ENCODE measurements at regions not wholly inside any gene's neighbourhood (a gene's known extent, or its start where the extent isn't known, plus 50 kb on each side); places are given as distances from the start of the nearest gene placed in this dataset.
"Not testable (repeated sequence)": the region's sequence is repeated elsewhere in the genome, so short reads cannot be mapped to it uniquely, and the experiment has no call there.

DNA sequence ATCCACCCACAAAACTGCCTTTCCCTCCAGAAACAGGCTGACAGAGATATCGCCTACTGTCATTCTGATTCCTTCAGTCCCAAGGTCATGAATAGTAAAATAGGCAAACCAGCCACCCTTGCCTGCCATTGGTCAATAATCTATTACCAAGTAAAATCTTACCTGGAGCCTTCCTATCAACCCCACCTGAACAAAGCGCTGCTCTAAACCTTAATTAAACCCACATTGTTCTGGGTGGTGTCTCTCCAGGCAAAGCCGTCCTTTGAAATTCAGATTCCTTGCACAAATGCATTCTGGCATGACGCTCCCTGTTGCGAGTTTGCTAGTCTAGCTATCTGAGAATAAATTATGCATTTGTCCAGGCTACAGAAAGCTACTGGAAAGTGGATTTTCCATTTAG lies 291.6 kb upstream of the ECI2 start:
- DNase-seq (ENCODE audit: low read depth in 4 of 4, low spot score in 3 of 4): no peak

DNA sequence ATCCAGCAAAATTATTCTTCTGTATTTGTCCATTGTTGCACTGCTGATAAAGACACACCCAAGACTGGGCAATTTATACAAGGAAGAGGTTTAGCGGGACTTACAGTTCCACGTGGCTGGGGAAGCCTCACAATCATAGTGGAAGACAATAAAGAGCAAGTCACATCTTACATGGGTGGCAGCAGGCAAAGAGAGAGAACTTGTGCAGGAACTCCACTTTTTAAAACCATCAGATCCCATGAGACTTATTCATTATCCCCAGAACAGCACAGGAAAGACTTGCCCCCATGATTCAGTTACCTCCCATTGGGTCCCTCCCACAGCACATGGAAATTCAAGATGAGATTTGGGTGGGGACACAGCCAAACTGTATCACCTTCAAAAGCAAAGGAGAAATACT lies 286.5 kb upstream of the ECI2 start:
- DNase-seq (ENCODE audit: low read depth in 4 of 4, low spot score in 3 of 4): no peak

DNA sequence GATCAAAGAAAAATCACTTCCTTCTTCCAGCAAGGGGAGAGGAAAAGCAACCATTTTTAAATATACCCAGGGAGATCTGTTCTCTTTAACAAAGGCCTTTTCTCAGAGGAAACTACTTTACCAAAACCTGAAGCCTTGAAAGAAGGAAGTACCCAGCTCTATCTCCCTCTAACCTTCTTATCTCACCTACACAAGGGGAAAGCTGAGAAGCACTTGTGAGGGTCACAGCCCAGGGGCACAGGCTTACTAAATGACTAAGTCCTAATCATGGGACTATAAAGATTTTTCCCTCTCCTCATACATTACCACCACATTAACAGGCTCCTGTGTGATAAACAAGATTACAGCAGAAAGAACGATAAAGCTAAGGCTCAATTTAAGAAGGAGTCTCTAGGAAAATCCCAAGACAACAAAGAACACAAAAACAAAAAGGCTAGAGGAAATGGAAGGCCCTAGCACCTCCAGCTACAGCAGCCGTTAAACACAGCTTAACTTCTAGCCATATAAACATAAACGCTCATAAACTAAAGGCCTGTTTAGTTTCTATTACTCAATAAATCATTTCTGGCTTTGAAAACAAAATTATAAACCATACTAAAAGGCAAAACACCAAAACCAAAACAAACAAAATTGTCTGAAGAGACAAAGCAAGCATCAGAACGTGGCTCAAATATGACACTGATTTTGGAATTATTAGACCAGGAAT lies 284.9 kb upstream of the ECI2 start:
- no peak for DNase-seq (ENCODE audit: low read depth in 4 of 4, low spot score in 3 of 4)

GRCh38 chr6:4415549-4415948 lies 280.2 kb upstream of the ECI2 start:
- DNase-seq (ENCODE audit: low read depth in 4 of 4, low spot score in 3 of 4): no peak

DNA sequence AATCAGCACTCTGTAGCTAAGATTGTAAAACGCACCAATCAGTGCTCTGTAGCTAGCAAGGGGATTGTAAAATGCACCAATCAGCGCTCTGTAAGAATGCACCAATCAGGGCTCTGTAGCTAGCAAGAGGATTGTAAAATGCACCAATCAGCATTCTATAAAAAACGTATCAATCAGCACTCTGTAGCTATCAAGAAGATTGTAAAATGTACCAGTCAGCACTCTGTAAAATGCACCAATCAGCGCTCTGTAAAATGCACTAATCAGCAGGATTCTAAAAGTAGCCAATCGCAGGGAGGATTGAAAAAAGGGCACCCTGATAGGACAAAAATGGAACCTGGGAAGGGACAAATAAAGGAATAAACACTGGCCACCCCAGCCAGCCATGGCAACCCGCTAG lies 278.7 kb upstream of the ECI2 start:
- not testable (repeated sequence) for DNase-seq (ENCODE audit: low read depth in 4 of 4, low spot score in 3 of 4)

DNA sequence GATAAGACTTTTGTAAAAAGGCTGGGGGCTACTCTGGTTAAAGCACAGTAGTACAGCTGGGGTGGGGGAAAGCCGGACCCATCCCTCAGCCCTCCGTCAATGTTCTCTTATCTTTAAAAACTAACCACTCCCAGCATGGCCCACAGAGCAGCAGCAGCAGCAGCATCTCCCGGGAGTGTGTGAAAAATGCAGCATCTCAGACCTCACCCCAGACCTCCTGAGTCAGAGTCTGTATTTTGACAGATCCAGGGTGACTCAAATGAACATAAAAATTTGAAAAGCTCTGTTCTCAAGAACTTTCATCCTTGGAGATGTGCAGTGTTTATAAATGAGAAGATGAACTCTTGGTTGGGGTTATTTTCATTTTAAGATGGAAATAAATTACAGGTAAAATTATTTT lies 277.7 kb upstream of the ECI2 start:
- DNase-seq (ENCODE audit: low read depth in 4 of 4, low spot score in 3 of 4): no peak

GRCh38 chr6:4412488-4412887 lies 277.1 kb upstream of the ECI2 start:
- no peak for DNase-seq (ENCODE audit: low read depth in 4 of 4, low spot score in 3 of 4)

DNA sequence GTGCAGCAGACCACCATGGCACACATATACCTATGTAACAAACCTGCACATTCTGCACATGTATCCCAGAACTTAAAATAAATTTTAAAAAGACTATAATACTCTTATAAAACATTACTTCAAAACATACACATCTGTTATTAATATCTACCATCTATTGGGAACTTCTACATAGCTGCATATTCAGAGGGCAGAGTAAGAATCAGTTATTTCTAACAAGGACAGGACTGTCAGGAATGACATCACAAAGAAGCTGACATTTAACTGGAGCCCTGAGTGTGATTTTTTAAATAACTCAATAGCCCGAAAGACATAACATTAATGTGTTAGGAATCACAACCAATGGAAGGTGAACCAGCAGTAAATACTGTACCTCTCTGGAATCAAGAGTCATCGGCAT lies 276.7 kb upstream of the ECI2 start:
- no peak for DNase-seq (ENCODE audit: low read depth in 4 of 4, low spot score in 3 of 4)

GRCh38 chr6:4407710-4408109 lies 272.3 kb upstream of the ECI2 start:
- not testable (repeated sequence) for DNase-seq (ENCODE audit: low read depth in 4 of 4, low spot score in 3 of 4)

DNA sequence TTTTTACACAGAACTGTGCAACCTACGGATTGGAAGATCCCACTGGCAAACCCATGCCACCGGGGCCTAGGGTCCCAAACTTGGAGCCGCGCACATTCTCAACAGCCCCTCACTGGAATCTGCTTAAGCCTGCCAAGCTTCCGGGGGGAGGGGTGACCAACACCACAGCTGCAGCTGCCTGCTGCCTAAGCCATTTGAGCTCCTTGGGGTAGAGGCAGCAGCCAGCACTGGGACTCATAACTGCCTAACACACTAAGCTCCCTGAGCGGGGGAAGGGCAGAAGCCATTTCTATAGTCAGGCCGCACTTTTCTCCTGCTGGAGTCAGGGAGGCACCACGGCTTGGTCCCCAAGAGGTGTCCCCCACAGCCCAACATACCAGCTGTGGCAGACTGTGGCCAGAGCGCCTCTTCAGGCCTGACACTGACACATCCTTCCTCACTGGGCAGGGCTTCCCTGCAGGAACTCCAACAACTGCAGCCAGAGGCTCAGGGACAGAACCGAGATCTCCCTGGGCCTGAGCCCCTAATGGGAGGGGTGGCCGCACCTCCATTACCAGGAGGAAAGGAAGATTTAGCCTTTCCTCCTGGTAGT lies 270.3 kb upstream of the ECI2 start:
- DNase-seq (ENCODE audit: low read depth in 4 of 4, low spot score in 3 of 4): no peak

- no peak for DNase-seq (ENCODE audit: low read depth in 4 of 4, low spot score in 3 of 4)
These were observed 269.0 kb upstream of the ECI2 start for GRCh38 chr6:4404415-4404814.

GRCh38 chr6:4403828-4404227 lies 268.5 kb upstream of the ECI2 start:
- DNase-seq (ENCODE audit: low read depth in 4 of 4, low spot score in 3 of 4): no peak

DNA sequence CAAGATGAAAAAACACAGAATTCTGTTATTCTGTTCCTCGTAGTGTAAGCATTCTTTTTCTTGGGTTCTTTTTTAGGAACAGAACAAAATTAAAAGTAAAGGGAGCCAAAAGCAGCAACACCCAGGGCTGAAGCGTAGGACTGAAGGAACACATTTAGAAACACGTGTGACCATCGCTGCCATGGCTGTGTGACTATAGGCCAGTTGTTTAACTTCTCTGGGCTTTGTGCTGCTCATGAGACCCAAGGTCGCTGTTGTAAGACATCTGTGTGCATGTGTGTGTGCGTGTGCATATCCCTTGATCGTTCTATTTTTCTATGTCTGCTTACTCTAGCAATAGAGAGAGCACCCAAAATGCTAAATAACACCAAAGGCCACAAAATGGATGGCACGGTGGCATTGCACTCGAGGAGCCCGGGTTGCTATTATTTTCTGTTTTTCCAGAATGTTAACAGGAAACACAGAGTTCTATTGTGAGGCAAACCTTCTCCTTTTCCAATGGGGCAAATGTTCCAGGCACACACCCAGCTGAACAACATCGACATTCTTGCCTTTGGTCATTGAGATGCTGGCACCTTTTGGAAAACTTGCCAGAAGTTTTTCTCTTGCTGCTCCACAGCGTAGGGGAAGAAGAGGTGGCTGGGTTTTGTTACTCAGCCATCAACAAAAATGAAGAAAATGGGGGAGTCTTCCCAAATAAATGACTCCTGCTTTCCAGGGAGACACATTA lies 267.8 kb upstream of the ECI2 start:
- no peak for DNase-seq (ENCODE audit: low read depth in 4 of 4, low spot score in 3 of 4)

- no peak for DNase-seq (ENCODE audit: low read depth in 4 of 4, low spot score in 3 of 4)
These were observed 267.2 kb upstream of the ECI2 start for GRCh38 chr6:4402477-4402976.

DNA sequence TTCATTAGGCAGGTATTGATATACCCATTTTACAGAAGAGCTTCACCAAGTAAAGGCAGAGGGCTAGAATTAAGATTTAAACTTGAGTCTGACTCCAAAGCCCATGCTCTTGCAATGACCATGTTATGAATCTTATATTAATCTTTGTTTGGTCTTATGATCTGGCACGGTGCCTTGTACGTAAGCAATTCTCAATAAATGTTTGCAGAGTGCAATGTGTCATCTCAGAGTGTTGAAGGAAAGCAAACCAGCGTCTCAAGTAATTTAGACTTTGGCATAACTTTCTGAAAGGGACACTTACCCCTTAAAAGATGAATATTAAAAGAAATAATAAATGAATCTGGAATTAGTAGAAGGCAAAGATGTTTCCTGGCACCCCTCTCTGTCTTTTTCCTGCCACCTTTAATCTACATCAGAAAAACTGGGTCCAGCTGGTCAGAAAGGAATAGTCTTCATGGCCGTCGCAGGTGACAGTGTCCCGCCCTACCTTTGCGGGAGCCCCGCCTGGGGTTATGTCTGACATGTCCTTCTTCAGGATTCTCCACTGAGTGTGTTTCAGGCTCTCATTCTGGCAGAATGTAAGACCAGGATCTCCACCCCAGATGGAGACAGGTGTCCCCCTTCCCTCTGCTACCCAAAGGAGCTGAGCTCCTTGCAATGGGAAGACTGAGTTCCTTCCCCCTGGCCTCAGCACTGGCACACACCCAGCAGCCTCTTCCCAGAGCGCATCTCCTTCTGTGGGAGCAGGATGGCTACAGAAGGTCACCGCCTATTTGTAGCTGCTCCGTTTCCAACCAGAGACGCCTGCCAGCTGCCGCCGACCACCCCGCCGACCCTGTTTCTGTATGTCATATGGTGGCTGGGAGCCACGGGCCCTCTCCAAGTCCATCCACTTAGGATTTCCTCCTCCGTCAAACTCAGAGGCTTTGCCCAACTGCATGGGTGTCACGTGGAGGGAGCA lies 266.3 kb upstream of the ECI2 start:
- no peak for DNase-seq (ENCODE audit: low read depth in 4 of 4, low spot score in 3 of 4)

DNA sequence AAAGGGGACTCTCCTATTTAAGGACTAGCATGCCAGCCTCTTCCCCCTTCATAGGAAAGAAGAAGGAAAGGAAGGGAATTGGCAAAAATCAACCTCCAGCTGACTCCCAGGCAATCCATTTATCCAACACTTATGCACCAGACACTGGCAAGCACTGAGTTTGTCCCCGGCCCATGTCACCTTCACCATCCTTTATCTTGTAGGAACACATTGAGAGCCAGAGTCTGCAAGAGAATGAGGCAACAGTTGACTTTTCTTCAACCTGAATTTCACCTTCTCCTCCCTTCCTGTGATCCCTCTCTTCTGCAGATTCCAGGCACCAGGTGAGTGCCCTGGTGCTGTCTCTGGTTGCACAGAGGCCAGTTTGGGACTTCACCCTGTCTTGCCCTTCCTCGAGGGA lies 264.3 kb upstream of the ECI2 start:
- DNase-seq (ENCODE audit: low read depth in 4 of 4, low spot score in 3 of 4): no peak

- DNase-seq (ENCODE audit: low read depth in 4 of 4, low spot score in 3 of 4): no peak
These were observed 263.4 kb upstream of the ECI2 start for GRCh38 chr6:4398791-4399190.

DNA sequence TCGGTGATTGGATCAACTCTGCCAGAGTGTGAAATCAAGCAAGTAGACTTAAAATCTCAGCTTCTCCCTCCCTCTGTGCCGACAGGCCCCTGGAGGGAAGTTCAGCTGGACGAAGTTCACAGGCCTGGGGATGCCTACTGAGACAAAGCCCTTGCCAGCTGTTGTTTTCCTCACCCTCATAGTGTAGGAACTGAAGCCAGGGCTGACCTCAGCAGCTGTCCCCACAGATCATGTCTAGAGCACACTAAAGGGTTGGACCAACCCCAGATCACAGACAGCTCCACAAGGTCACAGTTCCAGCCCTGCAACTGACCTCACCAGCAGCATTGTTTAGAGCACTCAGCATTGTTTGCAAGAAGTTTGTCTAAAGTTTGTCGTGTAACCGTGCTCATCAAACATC lies 261.9 kb upstream of the ECI2 start:
- no peak for DNase-seq (ENCODE audit: low read depth in 4 of 4, low spot score in 3 of 4)

GRCh38 chr6:4396044-4396443 lies 260.7 kb upstream of the ECI2 start:
- no peak for DNase-seq (ENCODE audit: low read depth in 4 of 4, low spot score in 3 of 4)

- DNase-seq (ENCODE audit: low read depth in 4 of 4, low spot score in 3 of 4): no peak
These were observed 260.0 kb upstream of the ECI2 start for GRCh38 chr6:4395386-4395785.

DNA sequence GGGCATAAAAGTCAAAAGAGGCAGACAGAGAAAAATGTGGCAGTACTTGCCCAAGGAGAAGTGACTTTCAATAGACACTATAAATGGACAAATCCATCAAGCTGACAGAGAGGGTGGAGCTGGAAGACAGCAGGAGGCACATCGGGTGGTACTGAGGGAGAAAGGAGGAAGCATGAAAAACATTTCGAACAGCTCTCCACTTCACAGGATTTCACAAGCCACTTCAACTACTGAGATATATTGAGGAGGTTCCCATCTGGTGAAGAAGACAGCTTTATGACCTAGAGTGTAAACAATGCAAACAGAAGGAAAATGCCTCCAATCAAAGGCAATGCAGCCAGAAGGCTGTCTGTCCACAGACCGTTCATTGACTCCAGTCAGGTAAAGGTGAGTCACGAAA lies 259.4 kb upstream of the ECI2 start:
- DNase-seq (ENCODE audit: low read depth in 4 of 4, low spot score in 3 of 4): no peak
